ENCODE measurements at regions not wholly inside any gene's neighbourhood (a gene's known extent, or its start where the extent isn't known, plus 50 kb on each side); places are given as distances from the start of the nearest gene placed in this dataset.
A peak's percentile ranks its signal among the peaks of the same experiment; 100 is the strongest.

DNA sequence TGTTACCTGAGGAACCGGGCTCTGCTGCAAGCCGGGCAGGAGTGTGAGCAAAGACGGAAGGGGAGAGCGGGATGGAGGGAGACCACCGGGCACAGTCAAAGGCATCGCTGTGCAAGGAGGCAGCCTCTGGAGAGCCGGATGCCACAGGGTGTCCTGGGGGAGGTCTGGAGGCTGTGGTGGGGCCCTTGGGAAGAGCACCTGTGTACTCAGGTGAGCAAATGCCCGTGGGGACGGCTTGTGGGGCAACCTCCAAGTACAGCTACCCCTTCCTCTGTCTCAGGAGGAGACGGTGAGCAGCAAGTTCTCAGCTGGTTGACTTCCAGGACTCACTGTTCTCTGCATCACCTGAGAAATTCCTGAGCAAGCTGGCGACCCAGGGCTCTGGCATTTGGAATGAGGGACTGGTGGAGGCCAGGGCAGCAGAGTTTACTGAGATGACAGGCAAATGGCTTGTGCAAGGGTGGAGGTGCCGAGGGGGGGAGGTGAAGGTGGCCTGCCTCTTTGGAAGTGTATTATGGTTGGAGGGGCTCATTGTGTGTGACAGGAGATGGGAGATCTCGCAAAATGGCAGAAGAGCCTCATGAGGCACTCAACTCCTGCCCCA, 345.2 kb upstream of the SHH start:
- H3K27ac ChIP-seq, result no peak overlapping the region
- intact Hi-C loops (cut with DNase I), result no loop called here
- TF ChIP-seq, protein P1, sequence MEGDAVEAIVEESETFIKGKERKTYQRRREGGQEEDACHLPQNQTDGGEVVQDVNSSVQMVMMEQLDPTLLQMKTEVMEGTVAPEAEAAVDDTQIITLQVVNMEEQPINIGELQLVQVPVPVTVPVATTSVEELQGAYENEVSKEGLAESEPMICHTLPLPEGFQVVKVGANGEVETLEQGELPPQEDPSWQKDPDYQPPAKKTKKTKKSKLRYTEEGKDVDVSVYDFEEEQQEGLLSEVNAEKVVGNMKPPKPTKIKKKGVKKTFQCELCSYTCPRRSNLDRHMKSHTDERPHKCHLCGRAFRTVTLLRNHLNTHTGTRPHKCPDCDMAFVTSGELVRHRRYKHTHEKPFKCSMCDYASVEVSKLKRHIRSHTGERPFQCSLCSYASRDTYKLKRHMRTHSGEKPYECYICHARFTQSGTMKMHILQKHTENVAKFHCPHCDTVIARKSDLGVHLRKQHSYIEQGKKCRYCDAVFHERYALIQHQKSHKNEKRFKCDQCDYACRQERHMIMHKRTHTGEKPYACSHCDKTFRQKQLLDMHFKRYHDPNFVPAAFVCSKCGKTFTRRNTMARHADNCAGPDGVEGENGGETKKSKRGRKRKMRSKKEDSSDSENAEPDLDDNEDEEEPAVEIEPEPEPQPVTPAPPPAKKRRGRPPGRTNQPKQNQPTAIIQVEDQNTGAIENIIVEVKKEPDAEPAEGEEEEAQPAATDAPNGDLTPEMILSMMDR (IDR thresholded peaks at IDR 0.05), result no peak
- TF ChIP-seq POLR2A (IDR thresholded peaks at IDR 0.05), result no peak
- no peaks in the 10 kb centered on the region for H3K4me1 ChIP-seq
- H3K36me3 ChIP-seq, result no peaks in the 10 kb centered on the region
- no peak overlapping the region for H3K4me3 ChIP-seq
- no peaks in the 10 kb centered on the region for H3K9me3 ChIP-seq
- 84 to 86% methylated on average over 12 of the region's 13 CpGs for WGBS, 2 donors
- peaks cover 0 to 3% (median 0%) of the 10 kb centered on the region in 4 donors for H3K27me3 ChIP-seq
- no peak for DNase-seq

DNA sequence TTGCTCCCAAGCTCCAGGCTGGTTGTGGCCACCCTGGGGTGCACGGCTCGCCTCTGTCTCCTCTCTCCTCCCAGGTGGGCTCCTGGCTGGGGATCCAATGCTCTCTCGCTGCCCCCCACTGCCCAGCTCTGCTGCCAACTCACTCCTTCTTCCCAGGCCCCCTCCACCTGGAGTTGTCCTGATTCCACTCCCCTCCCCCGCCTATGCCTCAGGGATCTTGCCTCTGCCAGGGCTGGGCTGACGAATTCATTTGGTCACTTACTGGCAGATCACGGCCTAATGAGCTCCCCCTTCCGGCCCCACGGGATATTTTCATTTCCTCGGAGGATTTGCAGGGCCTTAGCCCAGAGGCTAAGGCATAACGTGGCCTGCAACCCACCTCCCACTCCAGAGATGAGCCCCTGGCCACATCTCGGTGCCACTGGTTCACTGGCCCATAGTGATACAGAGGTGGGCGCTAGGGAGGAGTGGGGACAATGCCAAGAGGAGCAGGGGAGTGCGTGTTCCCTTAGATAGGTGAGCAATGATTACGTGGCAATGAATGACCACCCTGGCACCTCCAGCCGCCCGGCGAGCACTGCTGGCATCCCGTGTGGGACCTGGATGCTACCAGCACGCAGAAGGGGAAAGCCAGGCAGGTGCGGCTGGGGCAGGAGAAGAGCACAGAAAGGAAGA, 344.6 kb upstream of the SHH start:
- Histone ChIP-seq H3K4me1 (no peaks in the 10 kb centered on the region), H3K4me3 (no peak overlapping the region), H3K27me3 (no peaks in the 10 kb centered on the region), H3K36me3 (no peaks in the 10 kb centered on the region), H3K27ac (no peak overlapping the region), H3K9me3 (no peaks in the 10 kb centered on the region)
- intact Hi-C loops (cut with DNase I), result no loop called here
- TF ChIP-seq POLR2A (IDR thresholded peaks at IDR 0.05), result no peak
- TF ChIP-seq, protein P1 (IDR thresholded peaks at IDR 0.05), result peak in 2 of 6 experiments; percentile 30 to 38
- DNase-seq, result no peak
- 67 to 70% methylated on average over 9 to 17 of the region's 20 CpGs for WGBS, 2 donors

DNA sequence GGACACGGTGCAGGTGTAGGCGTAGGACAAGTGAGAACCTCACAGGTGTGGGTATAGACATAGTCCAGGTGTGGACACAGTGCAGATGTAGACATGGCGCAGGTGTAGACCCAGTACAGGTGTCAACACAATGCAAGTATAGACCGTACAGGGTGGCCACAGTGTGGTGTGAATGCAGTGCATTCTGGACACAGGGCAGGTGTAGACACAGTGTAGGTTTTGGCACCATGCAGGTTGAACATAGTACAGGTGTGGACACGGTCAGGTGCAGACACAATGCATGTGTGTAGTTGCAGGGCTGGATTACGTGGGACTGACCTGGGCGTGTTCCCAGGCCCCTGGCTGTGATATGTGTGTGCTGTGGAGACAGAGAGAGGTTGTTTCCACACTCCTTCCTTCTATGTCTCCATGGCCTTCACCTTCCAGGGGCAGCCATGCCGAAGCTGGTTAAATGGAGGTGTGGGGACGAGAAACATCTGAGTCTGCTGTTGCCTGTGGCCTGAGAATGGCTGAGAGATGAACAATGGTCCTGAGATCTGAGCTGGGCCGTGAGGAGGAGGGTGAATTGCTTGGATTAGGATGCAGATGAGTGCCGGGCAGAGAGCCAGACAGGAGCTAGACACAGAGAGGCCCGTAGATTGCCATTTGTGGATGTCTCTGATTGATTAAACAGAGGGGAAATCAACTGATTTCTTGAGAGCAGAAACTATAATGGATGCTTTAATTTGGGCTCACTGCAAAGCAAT, 343.9 kb upstream of the SHH start:
- no peak for TF ChIP-seq POLR2A (IDR thresholded peaks at IDR 0.05)
- TF ChIP-seq, protein P1 (IDR thresholded peaks at IDR 0.05), result no peak
- Histone ChIP-seq H3K36me3 (no peaks in the 10 kb centered on the region), H3K27me3 (no peaks in the 10 kb centered on the region), H3K27ac (no peak overlapping the region), H3K9me3 (no peaks in the 10 kb centered on the region), H3K4me3 (no peak overlapping the region), H3K4me1 (no peaks in the 10 kb centered on the region)
- DNase-seq, result no peak
- intact Hi-C loops (cut with DNase I), result no loop called here
- WGBS, 2 donors, result 62 to 77% methylated on average over 11 of the region's 12 CpGs

DNA sequence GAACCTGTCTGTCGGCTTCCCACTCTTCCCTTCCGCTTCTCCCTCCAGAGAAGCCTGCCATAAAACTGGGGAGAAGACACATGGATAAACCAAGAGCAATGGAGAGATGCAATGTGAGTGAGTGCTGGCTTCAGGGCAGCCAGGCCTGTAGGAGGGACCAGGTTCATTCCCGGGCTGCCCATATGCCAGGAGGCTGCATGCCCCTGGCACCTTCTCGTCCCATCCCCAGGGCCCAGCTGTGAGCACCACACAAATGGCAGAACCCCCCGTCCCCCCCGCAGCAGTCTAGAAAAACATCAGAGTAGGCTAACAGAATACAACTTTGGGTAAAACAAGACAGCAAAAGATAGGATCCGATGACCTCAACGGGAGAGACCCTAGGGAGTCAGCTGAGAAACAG, 341.3 kb upstream of the SHH start:
- intact Hi-C loops (cut with DNase I), result no loop called here

More for the DNA sequence above, 341.3 kb upstream of the SHH start:
- TF ChIP-seq POLR2A (IDR thresholded peaks at IDR 0.05), result no peak
- TF ChIP-seq, protein P1 (IDR thresholded peaks at IDR 0.05), result no peak
- H3K9me3 ChIP-seq, result no peaks in the 10 kb centered on the region
- no peaks in the 10 kb centered on the region for H3K36me3 ChIP-seq
- no peaks in the 10 kb centered on the region for H3K4me1 ChIP-seq
- DNase-seq, result no peak
- WGBS, 2 donors, result 96 to 97% methylated on average over 5 to 6 of the region's 8 CpGs
- no peak overlapping the region for H3K4me3 ChIP-seq
- peaks cover 0 to 4% (median 0%) of the 10 kb centered on the region in 4 donors for H3K27me3 ChIP-seq
- H3K27ac ChIP-seq, result no peak overlapping the region

Measured in esophagus squamous epithelium (tissue), 5 donors.